WTC11 (cell line): ENCODE measurements at regions not wholly inside any gene's neighbourhood (a gene's known extent, or its start where the extent isn't known, plus 50 kb on each side); places are given as distances from the start of the nearest gene placed in this dataset.

Experiments used
- ATAC-seq: fragments of 200-7000 bp; cut with Tn5 transposase; 2 replicates; pipeline ENCODE4 v1.10.0; 2021; ENCODE audit warnings: mild to moderate bottlenecking, moderate library complexity
- CTCF ChIA-PET: fragments of 300-600 bp; sonication (Branson Sonifier 250); formaldehyde crosslinking; loops from one replicate; lab custom pipeline; 2021; ENCODE audit warnings: antibody characterized with exemption; lab: Charles Lee
- POLR2A ChIA-PET: fragments of 350-600 bp; sonication (Branson Sonifier 250); formaldehyde crosslinking; loops from one replicate; lab custom pipeline; 2021; ENCODE audit warnings: antibody characterized with exemption; lab: Charles Lee
- DNase-seq: peaks from one replicate; pipeline ENCODE4 v3.0.0; 2021; ENCODE audit warnings: low spot score
- H3K27ac Mint-ChIP-seq: 2 replicates; pipeline ENCODE4 v1.8.0; 2021; ENCODE audit warnings: mixed read lengths
- H3K27me3 Mint-ChIP-seq: 2 replicates; pipeline ENCODE4 v1.8.0; 2021; ENCODE audit warnings: low read depth, mild to moderate bottlenecking, moderate library complexity, mixed read lengths
- H3K36me3 Mint-ChIP-seq: 2 replicates; pipeline ENCODE4 v1.8.0; 2021; ENCODE audit warnings: mixed read lengths
- H3K4me1 Mint-ChIP-seq: 2 replicates; pipeline ENCODE4 v1.8.0; 2022; ENCODE audit warnings: mixed read lengths
- H3K4me3 Mint-ChIP-seq: 2 replicates; pipeline ENCODE4 v1.8.0; 2021; ENCODE audit warnings: mild to moderate bottlenecking, moderate library complexity, mixed read lengths
- H3K9me3 Mint-ChIP-seq: 2 replicates; pipeline ENCODE4 v1.8.0; 2021; ENCODE audit warnings: mixed read lengths
- ATF1 ChIP-seq: sonication (generic); formaldehyde crosslinking; IDR thresholded peaks from 2 replicates; pipeline ENCODE4 v1.8.1; 2023; ENCODE audit warnings: mild to moderate bottlenecking, moderate library complexity, missing genetic modification reagents
- CREB1 ChIP-seq: sonication (generic); formaldehyde crosslinking; IDR thresholded peaks from 2 replicates; pipeline ENCODE4 v1.8.0; 2023; ENCODE audit warnings: mild to moderate bottlenecking, missing genetic modification reagents
- EMX1 ChIP-seq: fragments of 250-450 bp; sonication (Bioruptor Pico); IDR thresholded peaks from 2 replicates; pipeline ENCODE4 v1.8.0; 2021; ENCODE audit warnings: mild to moderate bottlenecking
- ESRRA ChIP-seq: sonication (generic); formaldehyde crosslinking; IDR thresholded peaks from 2 replicates; pipeline ENCODE4 v1.8.1; 2022; ENCODE audit warnings: mild to moderate bottlenecking, missing genetic modification reagents, borderline replicate concordance
- FOXP1 ChIP-seq: sonication (generic); formaldehyde crosslinking; IDR thresholded peaks from 2 replicates; pipeline ENCODE4 v1.8.0; 2022; ENCODE audit warnings: missing genetic modification reagents, mild to moderate bottlenecking, moderate library complexity, borderline replicate concordance
- GABPB1 ChIP-seq: sonication (generic); formaldehyde crosslinking; IDR thresholded peaks from 2 replicates; pipeline ENCODE4 v1.8.1; 2023; ENCODE audit warnings: mild to moderate bottlenecking, missing genetic modification reagents
- JAZF1 ChIP-seq: fragments of 250-450 bp; sonication (Bioruptor Pico); IDR thresholded peaks from 2 replicates; pipeline ENCODE4 v1.9.0; 2021; ENCODE audit warnings: moderate library complexity, mild to moderate bottlenecking, inconsistent platforms
- NFATC4 ChIP-seq: fragments of 250-450 bp; sonication (Bioruptor Pico); IDR thresholded peaks from 2 replicates; pipeline ENCODE4 v1.9.0; 2021; ENCODE audit warnings: mild to moderate bottlenecking
- NFE2L1 ChIP-seq: sonication (generic); formaldehyde crosslinking; IDR thresholded peaks from 2 replicates; pipeline ENCODE4 v1.8.1; 2023; ENCODE audit warnings: missing genetic modification reagents
- NR1H2 ChIP-seq: sonication (generic); formaldehyde crosslinking; IDR thresholded peaks from 2 replicates; pipeline ENCODE4 v1.9.0; 2021; ENCODE audit warnings: mild to moderate bottlenecking, moderate library complexity, missing genetic modification reagents
- OVOL2 ChIP-seq: fragments of 250-450 bp; sonication (Bioruptor Pico); IDR thresholded peaks from 2 replicates; pipeline ENCODE4 v1.9.0; 2021; ENCODE audit warnings: mild to moderate bottlenecking, borderline replicate concordance
- RELA ChIP-seq: sonication (generic); formaldehyde crosslinking; IDR thresholded peaks from 2 replicates; pipeline ENCODE4 v1.8.1; 2022; ENCODE audit warnings: missing genetic modification reagents, mild to moderate bottlenecking, borderline replicate concordance
- SMAD4 ChIP-seq: sonication (generic); formaldehyde crosslinking; IDR thresholded peaks from 2 replicates; pipeline ENCODE4 v1.8.0; 2022; ENCODE audit warnings: mild to moderate bottlenecking, missing genetic modification reagents
- SP1 ChIP-seq: sonication (generic); formaldehyde crosslinking; conservative IDR thresholded peaks from 2 replicates; pipeline ENCODE4 v1.8.1; 2022; ENCODE audit warnings: missing genetic modification reagents
- TCF7 ChIP-seq: sonication (generic); formaldehyde crosslinking; IDR thresholded peaks from 2 replicates; pipeline ENCODE4 v1.8.0; 2022; ENCODE audit warnings: mild to moderate bottlenecking, low read depth, missing genetic modification reagents, moderate library complexity
- TEAD4 ChIP-seq: sonication (generic); formaldehyde crosslinking; IDR thresholded peaks from 2 replicates; pipeline ENCODE4 v1.8.0; 2022; ENCODE audit warnings: mild to moderate bottlenecking, missing genetic modification reagents
- ZNF121 ChIP-seq: sonication (generic); formaldehyde crosslinking; IDR thresholded peaks from 2 replicates; pipeline ENCODE4 v1.8.0; 2023; ENCODE audit warnings: missing genetic modification reagents
- ZNF232 ChIP-seq: sonication (generic); formaldehyde crosslinking; IDR thresholded peaks from 2 replicates; pipeline ENCODE4 v1.8.0; 2022; ENCODE audit warnings: mild to moderate bottlenecking, missing genetic modification reagents
- ZNF396 ChIP-seq: fragments of 250-450 bp; sonication (Bioruptor Pico); IDR thresholded peaks from 2 replicates; pipeline ENCODE4 v1.8.0; 2021; ENCODE audit warnings: mild to moderate bottlenecking, moderate library complexity, borderline replicate concordance
- ZNF423 ChIP-seq: fragments of 250-450 bp; sonication (Bioruptor Pico); IDR thresholded peaks from 2 replicates; pipeline ENCODE4 v2.1.2; 2022; ENCODE audit warnings: mild to moderate bottlenecking, moderate library complexity
- TF ChIP-seq, protein P1 (sequence below): fragments of 250-450 bp; sonication (Bioruptor Pico); IDR thresholded peaks from 2 replicates; pipeline ENCODE4 v1.9.0; 2021; ENCODE audit warnings: mild to moderate bottlenecking
- TF ChIP-seq, protein P2 (sequence below): sonication (generic); formaldehyde crosslinking; IDR thresholded peaks from 2 replicates; pipeline ENCODE4 v1.8.1; 2023; ENCODE audit warnings: mild to moderate bottlenecking, missing genetic modification reagents, moderate library complexity
- TF ChIP-seq, protein P3 (sequence below): fragments of 250-450 bp; sonication (Bioruptor Pico); IDR thresholded peaks from 2 replicates; pipeline ENCODE4 v2.1.2; 2022; ENCODE audit warnings: mild to moderate bottlenecking, moderate library complexity
- TF ChIP-seq, protein P4 (sequence below): sonication (generic); formaldehyde crosslinking; IDR thresholded peaks from 2 replicates; pipeline ENCODE4 v1.8.1; 2023; ENCODE audit warnings: mild to moderate bottlenecking, moderate library complexity, missing genetic modification reagents
- TF ChIP-seq, protein P5 (sequence below): sonication (generic); formaldehyde crosslinking; IDR thresholded peaks from 2 replicates; pipeline ENCODE4 v1.8.1; 2022; ENCODE audit warnings: mild to moderate bottlenecking, moderate library complexity, missing genetic modification reagents
- TF ChIP-seq, protein P6 (sequence below): fragments of 250-450 bp; sonication (Bioruptor Pico); IDR thresholded peaks from 2 replicates; pipeline ENCODE4 v1.9.0; 2021; ENCODE audit warnings: moderate library complexity, mild to moderate bottlenecking, inconsistent platforms, borderline replicate concordance

DNA sequence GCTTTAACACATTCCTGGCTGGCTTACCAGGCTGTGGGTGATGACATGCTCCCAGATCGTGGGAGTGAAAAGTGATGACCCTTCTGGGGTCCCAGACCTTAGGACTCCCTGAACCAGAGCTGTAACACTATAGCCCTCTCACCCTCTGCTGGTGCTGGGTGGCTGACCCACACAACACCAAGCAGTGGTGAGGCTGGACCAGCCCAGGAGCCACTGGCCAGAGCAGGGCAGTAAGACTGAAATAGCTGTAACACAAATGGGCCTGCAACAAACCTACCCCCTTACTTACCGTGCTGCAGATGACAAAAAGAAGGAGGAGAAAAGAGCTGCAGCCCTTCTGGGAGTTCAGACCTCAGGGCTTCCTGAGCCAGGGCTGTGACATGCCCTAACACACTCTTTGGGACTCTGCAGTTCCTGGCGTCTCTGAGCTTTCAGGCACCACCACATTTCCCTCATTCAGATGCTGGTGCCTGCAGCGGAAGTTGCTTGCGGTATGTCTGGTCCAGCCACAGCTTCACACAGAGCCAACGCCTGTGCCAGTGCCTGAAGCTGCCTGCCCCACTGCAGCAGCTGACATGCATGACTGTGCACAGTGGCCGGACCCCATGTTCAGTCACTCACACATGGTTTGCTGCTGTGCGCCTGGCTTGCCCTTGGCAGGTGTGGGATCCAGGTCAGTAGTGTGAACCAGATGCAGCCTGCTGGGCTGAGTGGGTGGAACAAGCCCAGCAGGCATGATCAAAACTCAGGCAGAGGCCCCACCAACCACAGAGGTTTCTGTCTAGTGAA lies 1247.4 kb downstream of the EFNA5 start (continued):
- TF ChIP-seq, protein P1, sequence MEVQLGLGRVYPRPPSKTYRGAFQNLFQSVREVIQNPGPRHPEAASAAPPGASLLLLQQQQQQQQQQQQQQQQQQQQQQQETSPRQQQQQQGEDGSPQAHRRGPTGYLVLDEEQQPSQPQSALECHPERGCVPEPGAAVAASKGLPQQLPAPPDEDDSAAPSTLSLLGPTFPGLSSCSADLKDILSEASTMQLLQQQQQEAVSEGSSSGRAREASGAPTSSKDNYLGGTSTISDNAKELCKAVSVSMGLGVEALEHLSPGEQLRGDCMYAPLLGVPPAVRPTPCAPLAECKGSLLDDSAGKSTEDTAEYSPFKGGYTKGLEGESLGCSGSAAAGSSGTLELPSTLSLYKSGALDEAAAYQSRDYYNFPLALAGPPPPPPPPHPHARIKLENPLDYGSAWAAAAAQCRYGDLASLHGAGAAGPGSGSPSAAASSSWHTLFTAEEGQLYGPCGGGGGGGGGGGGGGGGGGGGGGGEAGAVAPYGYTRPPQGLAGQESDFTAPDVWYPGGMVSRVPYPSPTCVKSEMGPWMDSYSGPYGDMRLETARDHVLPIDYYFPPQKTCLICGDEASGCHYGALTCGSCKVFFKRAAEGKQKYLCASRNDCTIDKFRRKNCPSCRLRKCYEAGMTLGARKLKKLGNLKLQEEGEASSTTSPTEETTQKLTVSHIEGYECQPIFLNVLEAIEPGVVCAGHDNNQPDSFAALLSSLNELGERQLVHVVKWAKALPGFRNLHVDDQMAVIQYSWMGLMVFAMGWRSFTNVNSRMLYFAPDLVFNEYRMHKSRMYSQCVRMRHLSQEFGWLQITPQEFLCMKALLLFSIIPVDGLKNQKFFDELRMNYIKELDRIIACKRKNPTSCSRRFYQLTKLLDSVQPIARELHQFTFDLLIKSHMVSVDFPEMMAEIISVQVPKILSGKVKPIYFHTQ (CRISPR knock-in tag): no peak

DNA sequence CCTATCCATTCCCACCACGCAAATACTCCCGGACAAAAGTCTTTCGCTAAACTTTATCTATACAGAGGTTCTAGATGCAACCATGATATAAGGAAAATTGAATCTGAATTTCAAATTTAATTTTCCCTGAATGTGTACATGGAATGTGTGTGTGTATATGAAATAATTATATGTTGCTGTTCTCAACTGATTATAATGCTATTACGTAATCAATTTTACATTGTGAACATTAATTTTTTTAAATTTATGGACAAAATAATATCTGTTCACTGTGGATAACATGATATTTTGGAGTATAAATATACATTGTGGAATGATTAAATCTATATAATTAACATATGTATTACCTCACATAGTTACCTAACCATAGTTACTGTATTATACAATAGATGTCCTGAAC lies 1250.6 kb downstream of the EFNA5 start:
- TF ChIP-seq NFATC4 (CRISPR knock-in tag): no peak
- TF ChIP-seq ZNF396: no peak
- no peak for TF ChIP-seq CREB1 (CRISPR knock-in tag)
- TF ChIP-seq ZNF121 (CRISPR knock-in tag): no peak
- TF ChIP-seq OVOL2 (CRISPR knock-in tag): no peak
- TF ChIP-seq FOXP1: no peak
- TF ChIP-seq ESRRA (CRISPR knock-in tag): no peak
- TF ChIP-seq NFE2L1 (CRISPR knock-in tag): no peak
- TF ChIP-seq, protein P2, sequence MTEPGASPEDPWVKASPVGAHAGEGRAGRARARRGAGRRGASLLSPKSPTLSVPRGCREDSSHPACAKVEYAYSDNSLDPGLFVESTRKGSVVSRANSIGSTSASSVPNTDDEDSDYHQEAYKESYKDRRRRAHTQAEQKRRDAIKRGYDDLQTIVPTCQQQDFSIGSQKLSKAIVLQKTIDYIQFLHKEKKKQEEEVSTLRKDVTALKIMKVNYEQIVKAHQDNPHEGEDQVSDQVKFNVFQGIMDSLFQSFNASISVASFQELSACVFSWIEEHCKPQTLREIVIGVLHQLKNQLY (CRISPR knock-in tag): no peak
- no peak for TF ChIP-seq NR1H2 (CRISPR knock-in tag)
- TF ChIP-seq ZNF232 (CRISPR knock-in tag): no peak
- TF ChIP-seq, all 79 proteins: peak for 0
- Mint-ChIP-seq H3K27ac (no peak overlapping the region), H3K4me3 (no peak overlapping the region), H3K27me3 (no peaks in the 10 kb centered on the region), H3K4me1 (no peaks in the 10 kb centered on the region), H3K36me3 (peaks cover 3% of the 10 kb centered on the region), H3K9me3 (peaks cover 20% of the 10 kb centered on the region)
- no peak for DNase-seq
- ChIA-PET CTCF (no interaction called here), POLR2A (no interaction called here)
- ATAC-seq: no peak

DNA sequence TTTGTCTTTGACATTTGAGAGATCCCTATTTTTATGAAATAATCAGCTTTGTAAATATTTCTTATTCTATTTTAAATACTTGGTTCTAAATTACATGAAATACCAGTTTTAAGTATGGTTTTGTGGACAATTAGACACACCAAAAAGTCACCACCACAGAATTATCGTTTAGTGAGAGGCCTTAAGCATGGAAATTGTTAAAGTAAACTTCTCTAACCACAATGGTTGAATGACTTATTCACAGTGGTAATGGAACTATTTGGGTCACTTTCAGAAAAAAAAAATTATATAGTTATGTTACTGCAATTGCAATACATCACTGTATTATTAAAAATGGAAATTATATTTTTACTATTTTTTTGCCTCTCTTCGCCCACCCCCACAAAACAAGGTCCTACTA lies 1252.5 kb downstream of the EFNA5 start:
- Mint-ChIP-seq H3K4me3 (no peak overlapping the region), H3K9me3 (peaks cover 14% of the 10 kb centered on the region), H3K4me1 (no peaks in the 10 kb centered on the region), H3K36me3 (no peaks in the 10 kb centered on the region), H3K27ac (no peak overlapping the region), H3K27me3 (no peaks in the 10 kb centered on the region)
- TF ChIP-seq TEAD4 (CRISPR knock-in tag) (no peak), SP1 (CRISPR knock-in tag) (no peak), ATF1 (no peak), RELA (CRISPR knock-in tag) (no peak), JAZF1 (no peak), EMX1 (CRISPR knock-in tag) (no peak), TCF7 (CRISPR knock-in tag) (no peak), GABPB1 (CRISPR knock-in tag) (no peak), SMAD4 (CRISPR knock-in tag) (no peak), ZNF423 (CRISPR knock-in tag) (no peak)
- TF ChIP-seq, protein P3, sequence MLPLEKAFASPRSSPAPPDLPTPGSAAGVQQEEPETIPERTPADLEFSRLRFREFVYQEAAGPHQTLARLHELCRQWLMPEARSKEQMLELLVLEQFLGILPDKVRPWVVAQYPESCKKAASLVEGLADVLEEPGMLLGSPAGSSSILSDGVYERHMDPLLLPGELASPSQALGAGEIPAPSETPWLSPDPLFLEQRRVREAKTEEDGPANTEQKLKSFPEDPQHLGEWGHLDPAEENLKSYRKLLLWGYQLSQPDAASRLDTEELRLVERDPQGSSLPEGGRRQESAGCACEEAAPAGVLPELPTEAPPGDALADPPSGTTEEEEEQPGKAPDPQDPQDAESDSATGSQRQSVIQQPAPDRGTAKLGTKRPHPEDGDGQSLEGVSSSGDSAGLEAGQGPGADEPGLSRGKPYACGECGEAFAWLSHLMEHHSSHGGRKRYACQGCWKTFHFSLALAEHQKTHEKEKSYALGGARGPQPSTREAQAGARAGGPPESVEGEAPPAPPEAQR (CRISPR knock-in tag): no peak
- TF ChIP-seq, protein P4, sequence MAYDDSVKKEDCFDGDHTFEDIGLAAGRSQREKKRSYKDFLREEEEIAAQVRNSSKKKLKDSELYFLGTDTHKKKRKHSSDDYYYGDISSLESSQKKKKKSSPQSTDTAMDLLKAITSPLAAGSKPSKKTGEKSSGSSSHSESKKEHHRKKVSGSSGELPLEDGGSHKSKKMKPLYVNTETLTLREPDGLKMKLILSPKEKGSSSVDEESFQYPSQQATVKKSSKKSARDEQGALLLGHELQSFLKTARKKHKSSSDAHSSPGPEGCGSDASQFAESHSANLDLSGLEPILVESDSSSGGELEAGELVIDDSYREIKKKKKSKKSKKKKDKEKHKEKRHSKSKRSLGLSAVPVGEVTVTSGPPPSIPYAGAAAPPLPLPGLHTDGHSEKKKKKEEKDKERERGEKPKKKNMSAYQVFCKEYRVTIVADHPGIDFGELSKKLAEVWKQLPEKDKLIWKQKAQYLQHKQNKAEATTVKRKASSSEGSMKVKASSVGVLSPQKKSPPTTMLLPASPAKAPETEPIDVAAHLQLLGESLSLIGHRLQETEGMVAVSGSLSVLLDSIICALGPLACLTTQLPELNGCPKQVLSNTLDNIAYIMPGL (CRISPR knock-in tag): no peak
- TF ChIP-seq, protein P5, sequence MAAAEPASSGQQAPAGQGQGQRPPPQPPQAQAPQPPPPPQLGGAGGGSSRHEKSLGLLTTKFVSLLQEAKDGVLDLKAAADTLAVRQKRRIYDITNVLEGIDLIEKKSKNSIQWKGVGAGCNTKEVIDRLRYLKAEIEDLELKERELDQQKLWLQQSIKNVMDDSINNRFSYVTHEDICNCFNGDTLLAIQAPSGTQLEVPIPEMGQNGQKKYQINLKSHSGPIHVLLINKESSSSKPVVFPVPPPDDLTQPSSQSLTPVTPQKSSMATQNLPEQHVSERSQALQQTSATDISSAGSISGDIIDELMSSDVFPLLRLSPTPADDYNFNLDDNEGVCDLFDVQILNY: no peak
- TF ChIP-seq, protein P6, sequence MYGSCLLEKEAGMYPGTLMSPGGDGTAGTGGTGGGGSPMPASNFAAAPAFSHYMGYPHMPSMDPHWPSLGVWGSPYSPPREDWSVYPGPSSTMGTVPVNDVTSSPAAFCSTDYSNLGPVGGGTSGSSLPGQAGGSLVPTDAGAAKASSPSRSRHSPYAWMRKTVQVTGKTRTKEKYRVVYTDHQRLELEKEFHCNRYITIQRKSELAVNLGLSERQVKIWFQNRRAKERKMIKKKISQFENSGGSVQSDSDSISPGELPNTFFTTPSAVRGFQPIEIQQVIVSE (CRISPR knock-in tag): no peak
- POLR2A ChIA-PET: no interaction called here
- ATAC-seq: no peak
- CTCF ChIA-PET: no interaction called here
- no peak for DNase-seq
